ENCODE measurements at regions not wholly inside any gene's neighbourhood (a gene's known extent, or its start where the extent isn't known, plus 50 kb on each side); places are given as distances from the start of the nearest gene placed in this dataset.

GRCh38 chr1:8189931-8190483 is 127.9 kb upstream of the SLC45A1 start (continued):
- no peak for TF ChIP-seq AFF4 (CRISPR knock-in tag; IDR thresholded peaks at IDR 0.05)
- no peak for TF ChIP-seq ATF7-NPFF (CRISPR knock-in tag; IDR thresholded peaks at IDR 0.05; ENCODE audit: low read depth)
- TF ChIP-seq LBX2 (CRISPR knock-in tag; IDR thresholded peaks at IDR 0.05; ENCODE audit: borderline replicate concordance) = no peak; the same call in 1 of the 2 replicates
- peak; percentile 52 to 68 for TF ChIP-seq NR2F1 (CRISPR knock-in tag; IDR thresholded peaks at IDR 0.05)
- TF ChIP-seq MXI1 (IDR thresholded peaks at IDR 0.05; ENCODE audit: borderline replicate concordance, low read depth, low read length) = peak; percentile 76; the same call in 1 of the 3 replicates
- no peak for TF ChIP-seq TIGD3 (CRISPR knock-in tag; IDR thresholded peaks at IDR 0.05; ENCODE audit: borderline replicate concordance)
- peak; percentile 90 for TF ChIP-seq RERE (CRISPR knock-in tag; IDR thresholded peaks at IDR 0.05; ENCODE audit: low read depth)
- TF ChIP-seq KDM5A (IDR thresholded peaks at IDR 0.05; ENCODE audit: borderline replicate concordance, low read length) = no peak
- TF ChIP-seq BORCS8-MEF2B (CRISPR knock-in tag; IDR thresholded peaks at IDR 0.05) = peak; percentile 81
- peak; percentile 91; the same call in 1 of the 2 replicates for TF ChIP-seq ELF3 (CRISPR knock-in tag; IDR thresholded peaks at IDR 0.05)
- TF ChIP-seq ZNF496 (CRISPR knock-in tag; IDR thresholded peaks at IDR 0.05; ENCODE audit: insufficient replicate concordance) = no peak
